K562 (cell line): ENCODE measurements at regions not wholly inside any gene's neighbourhood (a gene's known extent, or its start where the extent isn't known, plus 50 kb on each side); places are given as distances from the start of the nearest gene placed in this dataset.

ENCODE experiments used
- YY1 ChIP-seq, 3 experiments: IDR thresholded peaks; 2 replicates each; pipeline ENCODE4 v1.6.1; 2011; ENCODE audit warnings: low read length in 2 of 3, mild to moderate bottlenecking in 2 of 3, moderate library complexity in 2 of 3, borderline replicate concordance in 1 of 3, control low read depth in 1 of 3, low read depth in 1 of 3; ENCODE audit not compliant: insufficient read depth in 3 of 3, insufficient replicate concordance in 2 of 3, control insufficient read depth in 1 of 3, insufficient read length in 1 of 3; ENCODE audit errors: extremely low read depth in 1 of 3
- ZNF318 ChIP-seq, 2 experiments: fragments of 450-650 bp; IDR thresholded peaks; 2 replicates each; pipeline ENCODE4 v1.6.1; 2016; ENCODE audit warnings: mild to moderate bottlenecking in 2 of 2, borderline replicate concordance in 1 of 2, low read depth in 1 of 2, moderate library complexity in 1 of 2
- ZNF407 ChIP-seq: fragments of 450-650 bp; IDR thresholded peaks from 2 replicates; pipeline ENCODE4 v1.6.1; 2016; ENCODE audit warnings: low read depth

- TF ChIP-seq ZNF318 (IDR thresholded peaks at IDR 0.05; ENCODE audit: borderline replicate concordance in 1 of 2, low read depth in 1 of 2) (no peak), ZNF407 (peak; percentile 37; the same call in 1 of the 2 replicates), YY1 (IDR thresholded peaks at IDR 0.05; ENCODE audit: borderline replicate concordance in 1 of 3, control insufficient read depth in 1 of 3, extremely low read depth in 1 of 3, insufficient read depth in 3 of 3, insufficient read length in 1 of 3, insufficient replicate concordance in 2 of 3, low read depth in 1 of 3, low read length in 2 of 3) (no peak)
Measured at GRCh38 chr3:72446218-72447058, 401.8 kb downstream of the SHQ1 start, which contains the start of gene RYBP (continued).
